OCI-LY7 (cell line): ENCODE measurements at regions not wholly inside any gene's neighbourhood (a gene's known extent, or its start where the extent isn't known, plus 50 kb on each side); places are given as distances from the start of the nearest gene placed in this dataset.

Experiments used
- EZH2phosphoT487 ChIP-seq: fragments of 200-600 bp; sonication (generic); IDR thresholded peaks from 2 replicates; pipeline ENCODE4 v1.6.1; 2018; ENCODE audit warnings: low read depth, borderline replicate concordance, mild to moderate bottlenecking, mixed run types, antibody characterized with exemption, low read length, moderate library complexity, mixed read lengths
- TF ChIP-seq, protein P1 (sequence below): fragments of 200-600 bp; sonication (generic); conservative IDR thresholded peaks from 2 replicates; pipeline ENCODE4 v1.5.1; 2014; ENCODE audit warnings: mild to moderate bottlenecking, antibody characterized with exemption, low read length, moderate library complexity, mixed read lengths

DNA sequence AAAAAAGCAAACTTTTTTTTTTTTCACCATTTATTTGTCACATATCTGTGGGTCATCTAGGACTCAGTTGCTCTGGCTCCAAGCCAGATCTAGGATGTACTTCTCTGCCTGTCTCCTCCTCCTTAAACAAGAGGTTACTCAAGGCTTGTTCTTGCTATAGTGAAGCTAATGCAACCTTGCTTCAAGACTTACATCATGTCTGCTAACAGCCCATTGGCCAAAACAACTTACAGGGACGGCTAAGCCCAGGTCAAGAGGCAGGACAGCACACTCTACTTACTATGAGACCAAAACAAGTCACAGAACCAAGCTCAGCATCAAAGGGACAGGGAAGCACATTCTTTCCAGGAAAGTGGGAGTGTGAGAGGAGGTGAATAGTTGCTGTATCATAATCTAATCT, 123.8 kb upstream of the BNIP2 start:
- no peak for TF ChIP-seq EZH2phosphoT487
- TF ChIP-seq, protein P1, sequence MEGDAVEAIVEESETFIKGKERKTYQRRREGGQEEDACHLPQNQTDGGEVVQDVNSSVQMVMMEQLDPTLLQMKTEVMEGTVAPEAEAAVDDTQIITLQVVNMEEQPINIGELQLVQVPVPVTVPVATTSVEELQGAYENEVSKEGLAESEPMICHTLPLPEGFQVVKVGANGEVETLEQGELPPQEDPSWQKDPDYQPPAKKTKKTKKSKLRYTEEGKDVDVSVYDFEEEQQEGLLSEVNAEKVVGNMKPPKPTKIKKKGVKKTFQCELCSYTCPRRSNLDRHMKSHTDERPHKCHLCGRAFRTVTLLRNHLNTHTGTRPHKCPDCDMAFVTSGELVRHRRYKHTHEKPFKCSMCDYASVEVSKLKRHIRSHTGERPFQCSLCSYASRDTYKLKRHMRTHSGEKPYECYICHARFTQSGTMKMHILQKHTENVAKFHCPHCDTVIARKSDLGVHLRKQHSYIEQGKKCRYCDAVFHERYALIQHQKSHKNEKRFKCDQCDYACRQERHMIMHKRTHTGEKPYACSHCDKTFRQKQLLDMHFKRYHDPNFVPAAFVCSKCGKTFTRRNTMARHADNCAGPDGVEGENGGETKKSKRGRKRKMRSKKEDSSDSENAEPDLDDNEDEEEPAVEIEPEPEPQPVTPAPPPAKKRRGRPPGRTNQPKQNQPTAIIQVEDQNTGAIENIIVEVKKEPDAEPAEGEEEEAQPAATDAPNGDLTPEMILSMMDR, result no peak
